ENCODE measurements at regions not wholly inside any gene's neighbourhood (a gene's known extent, or its start where the extent isn't known, plus 50 kb on each side); places are given as distances from the start of the nearest gene placed in this dataset.
A peak's percentile ranks its signal among the peaks of the same experiment; 100 is the strongest.

- no peak overlapping the region for H3K18ac ChIP-seq (ENCODE audit: low read depth in 1 of 2, low read length in 2 of 2)
- DNase-seq = no peak
- no peak overlapping the region for H3K4me2 ChIP-seq (ENCODE audit: low read length, poor library complexity, severe bottlenecking)
- H3K23ac ChIP-seq (ENCODE audit: low read length in 2 of 2) = no peak overlapping the region
- H2BK12ac ChIP-seq (ENCODE audit: low read length in 2 of 2) = no peak overlapping the region
- H4K8ac ChIP-seq (ENCODE audit: low read length) = no peak overlapping the region
- H4K91ac ChIP-seq (ENCODE audit: low read length) = no peak overlapping the region
- no peaks in the 10 kb centered on the region for H3K36me3 ChIP-seq (ENCODE audit: control insufficient read depth in 1 of 2, insufficient read depth in 2 of 2, low read depth in 1 of 2, low read length in 2 of 2)
- H3K27me3 ChIP-seq (ENCODE audit: control insufficient read depth in 1 of 2, insufficient read depth in 1 of 2, low read length in 2 of 2) = no peaks in the 10 kb centered on the region
- no peak overlapping the region for H2BK15ac ChIP-seq (ENCODE audit: low read depth, poor library complexity, severe bottlenecking)
- peaks cover 4% of the 10 kb centered on the region for H3K9me3 ChIP-seq (ENCODE audit: control insufficient read depth, low read length)
- no peaks in the 10 kb centered on the region for H3K4me1 ChIP-seq (ENCODE audit: control insufficient read depth, insufficient read depth, low read depth, low read length)
- H3K4ac ChIP-seq (ENCODE audit: low read depth in 1 of 2, low read length in 2 of 2) = no peak overlapping the region
- H3K79me1 ChIP-seq (replicated peaks; ENCODE audit: low read length, poor library complexity, severe bottlenecking) = no peaks in the 10 kb centered on the region
- H2BK120ac ChIP-seq (ENCODE audit: low read depth, low read length) = no peak overlapping the region
- no peak overlapping the region for H3K14ac ChIP-seq (ENCODE audit: low read length in 2 of 2)
- H2AK5ac ChIP-seq (ENCODE audit: low read length, severe bottlenecking) = no peak overlapping the region
- H3K27ac ChIP-seq (ENCODE audit: low read length, poor library complexity, severe bottlenecking) = no peak overlapping the region
- H3K4me3 ChIP-seq (ENCODE audit: insufficient read depth in 1 of 2, low read depth in 1 of 2, low read length in 2 of 2) = no peak overlapping the region
- no peak overlapping the region for H3K9ac ChIP-seq (ENCODE audit: low read length)
- no peak overlapping the region for H2AFZ ChIP-seq (ENCODE audit: low read depth, low read length)
- H2BK5ac ChIP-seq (ENCODE audit: low read depth, low read length, poor library complexity, severe bottlenecking) = no peak overlapping the region
These were observed 365.1 kb downstream of the IPO8 start for GRCh38 chr12:30330565-30330964.

GRCh38 chr12:30329281-30329680, 366.4 kb downstream of the IPO8 start:
- Histone ChIP-seq H3K4me3 (ENCODE audit: insufficient read depth in 1 of 2, low read depth in 1 of 2, low read length in 2 of 2) (no peak overlapping the region), H2BK5ac (ENCODE audit: low read depth, low read length, poor library complexity, severe bottlenecking) (no peak overlapping the region), H3K9me3 (ENCODE audit: control insufficient read depth, low read length) (peaks cover 9% of the 10 kb centered on the region), H2AK5ac (ENCODE audit: low read length, severe bottlenecking) (no peak overlapping the region), H3K36me3 (ENCODE audit: control insufficient read depth in 1 of 2, insufficient read depth in 2 of 2, low read depth in 1 of 2, low read length in 2 of 2) (no peaks in the 10 kb centered on the region), H3K18ac (ENCODE audit: low read depth in 1 of 2, low read length in 2 of 2) (no peak overlapping the region), H4K91ac (ENCODE audit: low read length) (no peak overlapping the region), H3K4ac (ENCODE audit: low read depth in 1 of 2, low read length in 2 of 2) (no peak overlapping the region), H3K79me1 (replicated peaks; ENCODE audit: low read length, poor library complexity, severe bottlenecking) (no peaks in the 10 kb centered on the region), H3K27me3 (ENCODE audit: control insufficient read depth in 1 of 2, insufficient read depth in 1 of 2, low read length in 2 of 2) (no peaks in the 10 kb centered on the region), H2BK15ac (ENCODE audit: low read depth, poor library complexity, severe bottlenecking) (no peak overlapping the region), H3K9ac (ENCODE audit: low read length) (no peak overlapping the region), H3K4me2 (ENCODE audit: low read length, poor library complexity, severe bottlenecking) (no peak overlapping the region), H4K8ac (ENCODE audit: low read length) (no peak overlapping the region), H3K23ac (ENCODE audit: low read length in 2 of 2) (no peak overlapping the region), H2BK12ac (ENCODE audit: low read length in 2 of 2) (no peak overlapping the region), H3K4me1 (ENCODE audit: control insufficient read depth, insufficient read depth, low read depth, low read length) (no peaks in the 10 kb centered on the region), H2AFZ (ENCODE audit: low read depth, low read length) (no peak overlapping the region), H3K27ac (ENCODE audit: low read length, poor library complexity, severe bottlenecking) (no peak overlapping the region), H2BK120ac (ENCODE audit: low read depth, low read length) (no peak overlapping the region), H3K14ac (ENCODE audit: low read length in 2 of 2) (no peak overlapping the region)
- peak; percentile 39 for DNase-seq
- whole genome bisulfite sequencing = 100% methylated on average over 1 of the region's 2 CpGs

GRCh38 chr12:30323008-30323407, 372.7 kb downstream of the IPO8 start:
- Histone ChIP-seq H4K91ac (ENCODE audit: low read length) (no peak overlapping the region), H3K27ac (ENCODE audit: low read length, poor library complexity, severe bottlenecking) (no peak overlapping the region), H3K9ac (ENCODE audit: low read length) (no peak overlapping the region), H3K18ac (ENCODE audit: low read depth in 1 of 2, low read length in 2 of 2) (no peak overlapping the region), H2BK15ac (ENCODE audit: low read depth, poor library complexity, severe bottlenecking) (no peak overlapping the region), H3K4ac (ENCODE audit: low read depth in 1 of 2, low read length in 2 of 2) (no peak overlapping the region), H2AK5ac (ENCODE audit: low read length, severe bottlenecking) (no peak overlapping the region), H3K4me3 (ENCODE audit: insufficient read depth in 1 of 2, low read depth in 1 of 2, low read length in 2 of 2) (no peak overlapping the region), H2BK120ac (ENCODE audit: low read depth, low read length) (no peak overlapping the region), H3K36me3 (ENCODE audit: control insufficient read depth in 1 of 2, insufficient read depth in 2 of 2, low read depth in 1 of 2, low read length in 2 of 2) (no peaks in the 10 kb centered on the region), H3K9me3 (ENCODE audit: control insufficient read depth, low read length) (peaks cover 20% of the 10 kb centered on the region), H3K14ac (ENCODE audit: low read length in 2 of 2) (no peak overlapping the region), H3K27me3 (ENCODE audit: control insufficient read depth in 1 of 2, insufficient read depth in 1 of 2, low read length in 2 of 2) (no peaks in the 10 kb centered on the region), H4K8ac (ENCODE audit: low read length) (no peak overlapping the region), H2BK5ac (ENCODE audit: low read depth, low read length, poor library complexity, severe bottlenecking) (no peak overlapping the region), H3K79me1 (replicated peaks; ENCODE audit: low read length, poor library complexity, severe bottlenecking) (no peaks in the 10 kb centered on the region), H3K4me2 (ENCODE audit: low read length, poor library complexity, severe bottlenecking) (no peak overlapping the region), H3K23ac (ENCODE audit: low read length in 2 of 2) (no peak overlapping the region), H3K4me1 (ENCODE audit: control insufficient read depth, insufficient read depth, low read depth, low read length) (peaks cover 2% of the 10 kb centered on the region), H2AFZ (ENCODE audit: low read depth, low read length) (no peak overlapping the region), H2BK12ac (ENCODE audit: low read length in 2 of 2) (no peak overlapping the region)
- 58% methylated on average over 3 of the region's 4 CpGs for WGBS
- DNase-seq = no peak

- Histone ChIP-seq H2AK5ac (ENCODE audit: low read length, severe bottlenecking) (no peak overlapping the region), H2BK15ac (ENCODE audit: low read depth, poor library complexity, severe bottlenecking) (peak overlapping the region; percentile 45), H4K91ac (ENCODE audit: low read length) (no peak overlapping the region), H4K8ac (ENCODE audit: low read length) (no peak overlapping the region), H3K27ac (ENCODE audit: low read length, poor library complexity, severe bottlenecking) (no peak overlapping the region), H3K4me1 (ENCODE audit: control insufficient read depth, insufficient read depth, low read depth, low read length) (peaks cover 2% of the 10 kb centered on the region), H3K18ac (ENCODE audit: low read depth in 1 of 2, low read length in 2 of 2) (no peak overlapping the region), H3K14ac (ENCODE audit: low read length in 2 of 2) (no peak overlapping the region), H3K27me3 (ENCODE audit: control insufficient read depth in 1 of 2, insufficient read depth in 1 of 2, low read length in 2 of 2) (no peaks in the 10 kb centered on the region), H3K79me1 (replicated peaks; ENCODE audit: low read length, poor library complexity, severe bottlenecking) (no peaks in the 10 kb centered on the region), H3K4me3 (ENCODE audit: insufficient read depth in 1 of 2, low read depth in 1 of 2, low read length in 2 of 2) (no peak overlapping the region), H2BK5ac (ENCODE audit: low read depth, low read length, poor library complexity, severe bottlenecking) (no peak overlapping the region), H3K4ac (ENCODE audit: low read depth in 1 of 2, low read length in 2 of 2) (no peak overlapping the region), H2BK12ac (ENCODE audit: low read length in 2 of 2) (no peak overlapping the region), H3K23ac (ENCODE audit: low read length in 2 of 2) (no peak overlapping the region), H3K36me3 (ENCODE audit: control insufficient read depth in 1 of 2, insufficient read depth in 2 of 2, low read depth in 1 of 2, low read length in 2 of 2) (no peaks in the 10 kb centered on the region), H3K4me2 (ENCODE audit: low read length, poor library complexity, severe bottlenecking) (no peak overlapping the region), H2BK120ac (ENCODE audit: low read depth, low read length) (no peak overlapping the region), H3K9ac (ENCODE audit: low read length) (no peak overlapping the region), H3K9me3 (ENCODE audit: control insufficient read depth, low read length) (peaks cover 16% of the 10 kb centered on the region), H2AFZ (ENCODE audit: low read depth, low read length) (no peak overlapping the region)
- no peak for DNase-seq
- WGBS = 98% methylated on average over 13 of the region's 13 CpGs
These were observed 375.1 kb downstream of the IPO8 start for GRCh38 chr12:30320561-30320960.

Measured in mesenchymal stem cell (in vitro differentiated cells and primary cell).